ENCODE measurements at regions not wholly inside any gene's neighbourhood (a gene's known extent, or its start where the extent isn't known, plus 50 kb on each side); places are given as distances from the start of the nearest gene placed in this dataset.

DNA sequence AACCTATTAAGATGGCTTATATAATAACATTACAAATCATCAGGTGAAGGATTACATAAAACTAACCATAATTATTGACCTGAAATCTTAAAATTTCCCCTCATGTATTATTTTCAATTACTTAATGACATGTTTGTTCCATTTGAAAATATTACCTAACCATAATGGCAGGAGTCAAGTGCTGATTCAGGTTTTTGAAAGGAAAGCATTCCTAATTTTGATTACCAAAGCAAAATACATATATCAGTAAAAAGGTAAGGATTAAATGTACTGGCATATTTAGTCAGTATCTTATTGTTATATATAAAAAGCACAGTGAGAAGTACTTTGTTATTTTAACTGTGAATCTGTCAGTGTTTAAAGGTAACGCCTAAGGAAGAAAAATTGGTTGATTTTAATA, 960.0 kb upstream of the CNTN5 start (continued):
- TF ChIP-seq, protein P1, sequence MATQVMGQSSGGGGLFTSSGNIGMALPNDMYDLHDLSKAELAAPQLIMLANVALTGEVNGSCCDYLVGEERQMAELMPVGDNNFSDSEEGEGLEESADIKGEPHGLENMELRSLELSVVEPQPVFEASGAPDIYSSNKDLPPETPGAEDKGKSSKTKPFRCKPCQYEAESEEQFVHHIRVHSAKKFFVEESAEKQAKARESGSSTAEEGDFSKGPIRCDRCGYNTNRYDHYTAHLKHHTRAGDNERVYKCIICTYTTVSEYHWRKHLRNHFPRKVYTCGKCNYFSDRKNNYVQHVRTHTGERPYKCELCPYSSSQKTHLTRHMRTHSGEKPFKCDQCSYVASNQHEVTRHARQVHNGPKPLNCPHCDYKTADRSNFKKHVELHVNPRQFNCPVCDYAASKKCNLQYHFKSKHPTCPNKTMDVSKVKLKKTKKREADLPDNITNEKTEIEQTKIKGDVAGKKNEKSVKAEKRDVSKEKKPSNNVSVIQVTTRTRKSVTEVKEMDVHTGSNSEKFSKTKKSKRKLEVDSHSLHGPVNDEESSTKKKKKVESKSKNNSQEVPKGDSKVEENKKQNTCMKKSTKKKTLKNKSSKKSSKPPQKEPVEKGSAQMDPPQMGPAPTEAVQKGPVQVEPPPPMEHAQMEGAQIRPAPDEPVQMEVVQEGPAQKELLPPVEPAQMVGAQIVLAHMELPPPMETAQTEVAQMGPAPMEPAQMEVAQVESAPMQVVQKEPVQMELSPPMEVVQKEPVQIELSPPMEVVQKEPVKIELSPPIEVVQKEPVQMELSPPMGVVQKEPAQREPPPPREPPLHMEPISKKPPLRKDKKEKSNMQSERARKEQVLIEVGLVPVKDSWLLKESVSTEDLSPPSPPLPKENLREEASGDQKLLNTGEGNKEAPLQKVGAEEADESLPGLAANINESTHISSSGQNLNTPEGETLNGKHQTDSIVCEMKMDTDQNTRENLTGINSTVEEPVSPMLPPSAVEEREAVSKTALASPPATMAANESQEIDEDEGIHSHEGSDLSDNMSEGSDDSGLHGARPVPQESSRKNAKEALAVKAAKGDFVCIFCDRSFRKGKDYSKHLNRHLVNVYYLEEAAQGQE (IDR thresholded peaks at IDR 0.05; ENCODE audit: unreplicated experiment): no peak

- no peak for DNase-seq (ENCODE audit: low spot score)
- H3K9me2 ChIP-seq (ENCODE audit: insufficient read depth): 0 out of 2 replicates have a peak, but pooled peaks cover 4% of the 10 kb centered on the region
- no peaks in the 10 kb centered on the region for H3K4me1 ChIP-seq (ENCODE audit: insufficient read depth)
- no peak overlapping the region for H3K4me3 ChIP-seq
- no peak overlapping the region for H3K4me3 Mint-ChIP-seq
- no peaks in the 10 kb centered on the region for H3K9me3 Mint-ChIP-seq
- H3K36me3 ChIP-seq (ENCODE audit: insufficient read depth): no peaks in the 10 kb centered on the region
- no peak overlapping the region for H3K4me2 ChIP-seq
- H3K27ac ChIP-seq (ENCODE audit: low read depth): no peak overlapping the region
- H3K27ac Mint-ChIP-seq: no peak overlapping the region
- H4K20me1 ChIP-seq (replicated peaks; ENCODE audit: insufficient read depth): no peaks in the 10 kb centered on the region
- H3K27me3 Mint-ChIP-seq (ENCODE audit: insufficient read depth, low read depth, poor library complexity): peaks cover 7% of the 10 kb centered on the region
- no peak for ATAC-seq
- H3K36me3 Mint-ChIP-seq (ENCODE audit: low read depth): no peaks in the 10 kb centered on the region
- H3F3A ChIP-seq (replicated peaks; ENCODE audit: low read depth): no peaks in the 10 kb centered on the region
- peaks cover 2% of the 10 kb centered on the region; the same call in 1 of the 3 replicates for H3K4me1 Mint-ChIP-seq
- H3K79me2 ChIP-seq (replicated peaks; ENCODE audit: insufficient read depth): no peaks in the 10 kb centered on the region
- no peak overlapping the region for H2AFZ ChIP-seq
- no peaks in the 10 kb centered on the region for H3K27me3 ChIP-seq (ENCODE audit: insufficient read depth)
- TF ChIP-seq EZH2 (IDR thresholded peaks at IDR 0.05; ENCODE audit: low read depth, unreplicated experiment) (no peak), ZNF331 (CRISPR knock-in tag; IDR thresholded peaks at IDR 0.05; ENCODE audit: low read depth) (no peak), ZNF114 (CRISPR knock-in tag; IDR thresholded peaks at IDR 0.05) (no peak), JUNB (IDR thresholded peaks at IDR 0.05; ENCODE audit: unreplicated experiment) (no peak), ZNF462 (CRISPR knock-in tag; IDR thresholded peaks at IDR 0.05) (no peak), POLR2AphosphoS5 (IDR thresholded peaks at IDR 0.05; ENCODE audit: low read depth) (no peak)
- TF ChIP-seq, protein P2, sequence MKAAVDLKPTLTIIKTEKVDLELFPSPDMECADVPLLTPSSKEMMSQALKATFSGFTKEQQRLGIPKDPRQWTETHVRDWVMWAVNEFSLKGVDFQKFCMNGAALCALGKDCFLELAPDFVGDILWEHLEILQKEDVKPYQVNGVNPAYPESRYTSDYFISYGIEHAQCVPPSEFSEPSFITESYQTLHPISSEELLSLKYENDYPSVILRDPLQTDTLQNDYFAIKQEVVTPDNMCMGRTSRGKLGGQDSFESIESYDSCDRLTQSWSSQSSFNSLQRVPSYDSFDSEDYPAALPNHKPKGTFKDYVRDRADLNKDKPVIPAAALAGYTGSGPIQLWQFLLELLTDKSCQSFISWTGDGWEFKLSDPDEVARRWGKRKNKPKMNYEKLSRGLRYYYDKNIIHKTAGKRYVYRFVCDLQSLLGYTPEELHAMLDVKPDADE (IDR thresholded peaks at IDR 0.05): no peak
- TF ChIP-seq, protein P3, sequence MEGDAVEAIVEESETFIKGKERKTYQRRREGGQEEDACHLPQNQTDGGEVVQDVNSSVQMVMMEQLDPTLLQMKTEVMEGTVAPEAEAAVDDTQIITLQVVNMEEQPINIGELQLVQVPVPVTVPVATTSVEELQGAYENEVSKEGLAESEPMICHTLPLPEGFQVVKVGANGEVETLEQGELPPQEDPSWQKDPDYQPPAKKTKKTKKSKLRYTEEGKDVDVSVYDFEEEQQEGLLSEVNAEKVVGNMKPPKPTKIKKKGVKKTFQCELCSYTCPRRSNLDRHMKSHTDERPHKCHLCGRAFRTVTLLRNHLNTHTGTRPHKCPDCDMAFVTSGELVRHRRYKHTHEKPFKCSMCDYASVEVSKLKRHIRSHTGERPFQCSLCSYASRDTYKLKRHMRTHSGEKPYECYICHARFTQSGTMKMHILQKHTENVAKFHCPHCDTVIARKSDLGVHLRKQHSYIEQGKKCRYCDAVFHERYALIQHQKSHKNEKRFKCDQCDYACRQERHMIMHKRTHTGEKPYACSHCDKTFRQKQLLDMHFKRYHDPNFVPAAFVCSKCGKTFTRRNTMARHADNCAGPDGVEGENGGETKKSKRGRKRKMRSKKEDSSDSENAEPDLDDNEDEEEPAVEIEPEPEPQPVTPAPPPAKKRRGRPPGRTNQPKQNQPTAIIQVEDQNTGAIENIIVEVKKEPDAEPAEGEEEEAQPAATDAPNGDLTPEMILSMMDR (conservative IDR thresholded peaks at IDR 0.05; ENCODE audit: low read depth in 2 of 2): no peak
- TF ChIP-seq, protein P1 (IDR thresholded peaks at IDR 0.05; ENCODE audit: unreplicated experiment): no peak
These were observed 958.9 kb upstream of the CNTN5 start for GRCh38 chr11:98061858-98062257.

All from GM23338 (cell line).